ENCODE measurements at regions not wholly inside any gene's neighbourhood (a gene's known extent, or its start where the extent isn't known, plus 50 kb on each side); places are given as distances from the start of the nearest gene placed in this dataset.
A peak's percentile ranks its signal among the peaks of the same experiment; 100 is the strongest.
"Not testable (repeated sequence)": the region's sequence is repeated elsewhere in the genome, so short reads cannot be mapped to it uniquely, and the experiment has no call there.

GRCh38 chr3:117837391-117837790 is 1127.8 kb downstream of the TUSC7 start:
- DNase-seq (ENCODE audit: low read depth) = no peak
- in situ Hi-C loops (cut with HindIII; ENCODE audit: low pct_unique_long_range_greater_than_20kb, low sequenced_read_pairs) = no loop called here

- in situ Hi-C loops (cut with HindIII; ENCODE audit: low pct_unique_long_range_greater_than_20kb, low sequenced_read_pairs) = no loop called here
- DNase-seq (ENCODE audit: low read depth) = no peak
These were observed 1132.5 kb downstream of the TUSC7 start for GRCh38 chr3:117842086-117842485.

GRCh38 chr3:117843356-117843755 is 1133.8 kb downstream of the TUSC7 start:
- no peak for DNase-seq (ENCODE audit: low read depth)

GRCh38 chr3:117844676-117845075 is 1135.1 kb downstream of the TUSC7 start:
- no peak for DNase-seq (ENCODE audit: low read depth)
- in situ Hi-C loops (cut with HindIII; ENCODE audit: low pct_unique_long_range_greater_than_20kb, low sequenced_read_pairs) = no loop called here

More at GRCh38 chr3:117843356-117843755, 1133.8 kb downstream of the TUSC7 start:
- in situ Hi-C loops (cut with HindIII; ENCODE audit: low pct_unique_long_range_greater_than_20kb, low sequenced_read_pairs) = no loop called here

- in situ Hi-C loops (cut with HindIII; ENCODE audit: low pct_unique_long_range_greater_than_20kb, low sequenced_read_pairs) = no loop called here
- DNase-seq (ENCODE audit: low read depth) = no peak
These were observed 1136.7 kb downstream of the TUSC7 start for GRCh38 chr3:117846238-117846637.

- DNase-seq (ENCODE audit: low read depth) = no peak
- in situ Hi-C loops (cut with HindIII; ENCODE audit: low pct_unique_long_range_greater_than_20kb, low sequenced_read_pairs) = no loop called here
These were observed 1139.0 kb downstream of the TUSC7 start for GRCh38 chr3:117848606-117849005.

GRCh38 chr3:117853923-117854668 is 1144.5 kb downstream of the TUSC7 start:
- DNase-seq (ENCODE audit: low read depth) = peak; percentile 85
- in situ Hi-C loops (cut with HindIII; ENCODE audit: low pct_unique_long_range_greater_than_20kb, low sequenced_read_pairs) = no loop called here

GRCh38 chr3:117856354-117856753 is 1146.8 kb downstream of the TUSC7 start:
- in situ Hi-C loops (cut with HindIII; ENCODE audit: low pct_unique_long_range_greater_than_20kb, low sequenced_read_pairs) = no loop called here
- DNase-seq (ENCODE audit: low read depth) = no peak

- no peak for DNase-seq (ENCODE audit: low read depth)
- in situ Hi-C loops (cut with HindIII; ENCODE audit: low pct_unique_long_range_greater_than_20kb, low sequenced_read_pairs) = no loop called here
These were observed 1153.6 kb downstream of the TUSC7 start for GRCh38 chr3:117863146-117863545.

- DNase-seq (ENCODE audit: low read depth) = no peak
- in situ Hi-C loops (cut with HindIII; ENCODE audit: low pct_unique_long_range_greater_than_20kb, low sequenced_read_pairs) = no loop called here
These were observed 1155.8 kb downstream of the TUSC7 start for GRCh38 chr3:117865338-117865737.

GRCh38 chr3:117868766-117869165 is 1159.2 kb downstream of the TUSC7 start:
- DNase-seq (ENCODE audit: low read depth) = no peak
- in situ Hi-C loops (cut with HindIII; ENCODE audit: low pct_unique_long_range_greater_than_20kb, low sequenced_read_pairs) = no loop called here

GRCh38 chr3:117871934-117872333 is 1162.4 kb downstream of the TUSC7 start:
- no peak for DNase-seq (ENCODE audit: low read depth)
- in situ Hi-C loops (cut with HindIII; ENCODE audit: low pct_unique_long_range_greater_than_20kb, low sequenced_read_pairs) = no loop called here

GRCh38 chr3:117872594-117873248 is 1161.9 kb downstream of the IGSF11 start:
- DNase-seq (ENCODE audit: low read depth); in situ Hi-C loops (cut with HindIII; ENCODE audit: low pct_unique_long_range_greater_than_20kb, low sequenced_read_pairs): not testable (repeated sequence)

- no peak for DNase-seq (ENCODE audit: low read depth)
- in situ Hi-C loops (cut with HindIII; ENCODE audit: low pct_unique_long_range_greater_than_20kb, low sequenced_read_pairs) = no loop called here
These were observed 1161.4 kb downstream of the IGSF11 start for GRCh38 chr3:117873249-117873600.

- DNase-seq (ENCODE audit: low read depth) = no peak
- in situ Hi-C loops (cut with HindIII; ENCODE audit: low pct_unique_long_range_greater_than_20kb, low sequenced_read_pairs) = no loop called here
These were observed 1160.5 kb downstream of the IGSF11 start for GRCh38 chr3:117874028-117874690.

- in situ Hi-C loops (cut with HindIII; ENCODE audit: low pct_unique_long_range_greater_than_20kb, low sequenced_read_pairs) = no loop called here
- DNase-seq (ENCODE audit: low read depth) = peak; percentile 68
These were observed 1159.5 kb downstream of the IGSF11 start for GRCh38 chr3:117874904-117875874.

- DNase-seq (ENCODE audit: low read depth) = no peak
- in situ Hi-C loops (cut with HindIII; ENCODE audit: low pct_unique_long_range_greater_than_20kb, low sequenced_read_pairs) = no loop called here
These were observed 1158.8 kb downstream of the IGSF11 start for GRCh38 chr3:117875887-117876286.

- in situ Hi-C loops (cut with HindIII; ENCODE audit: low pct_unique_long_range_greater_than_20kb, low sequenced_read_pairs) = no loop called here
- no peak for DNase-seq (ENCODE audit: low read depth)
These were observed 1154.0 kb downstream of the IGSF11 start for GRCh38 chr3:117880638-117881037.
